ENCODE measurements at regions not wholly inside any gene's neighbourhood (a gene's known extent, or its start where the extent isn't known, plus 50 kb on each side); places are given as distances from the start of the nearest gene placed in this dataset.

DNA sequence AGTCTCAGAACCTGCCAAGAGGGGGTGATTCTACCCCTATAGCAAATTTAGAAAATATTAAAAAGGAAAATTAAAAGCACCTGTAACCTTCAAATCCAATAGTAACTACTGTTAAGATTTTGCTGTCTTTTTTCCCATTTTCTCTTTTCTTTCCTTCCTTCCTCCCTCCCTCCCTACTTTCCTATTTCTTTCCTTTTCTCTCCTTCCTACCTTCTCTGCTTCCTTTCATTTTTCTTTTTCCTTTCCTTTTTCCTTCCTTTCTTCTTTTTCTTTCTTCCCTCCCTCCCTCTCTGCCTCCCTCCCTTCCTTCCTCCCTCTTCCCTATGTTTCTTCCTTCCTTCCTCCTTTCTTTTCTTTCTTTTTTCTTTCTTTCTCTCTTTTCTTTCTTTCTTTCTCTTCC is 120.2 kb upstream of the KCTD7 start:
- H3K9me3 ChIP-seq = no peaks in the 10 kb centered on the region
- DNase-seq = no peak
- H3K36me3 ChIP-seq (ENCODE audit: low read depth) = no peaks in the 10 kb centered on the region
- intact Hi-C loops (cut with DNase I, micrococcal nuclease) = no loop called here
- no peak for ATAC-seq
- H3K4me3 ChIP-seq = no peak overlapping the region
- TF ChIP-seq, protein P1, sequence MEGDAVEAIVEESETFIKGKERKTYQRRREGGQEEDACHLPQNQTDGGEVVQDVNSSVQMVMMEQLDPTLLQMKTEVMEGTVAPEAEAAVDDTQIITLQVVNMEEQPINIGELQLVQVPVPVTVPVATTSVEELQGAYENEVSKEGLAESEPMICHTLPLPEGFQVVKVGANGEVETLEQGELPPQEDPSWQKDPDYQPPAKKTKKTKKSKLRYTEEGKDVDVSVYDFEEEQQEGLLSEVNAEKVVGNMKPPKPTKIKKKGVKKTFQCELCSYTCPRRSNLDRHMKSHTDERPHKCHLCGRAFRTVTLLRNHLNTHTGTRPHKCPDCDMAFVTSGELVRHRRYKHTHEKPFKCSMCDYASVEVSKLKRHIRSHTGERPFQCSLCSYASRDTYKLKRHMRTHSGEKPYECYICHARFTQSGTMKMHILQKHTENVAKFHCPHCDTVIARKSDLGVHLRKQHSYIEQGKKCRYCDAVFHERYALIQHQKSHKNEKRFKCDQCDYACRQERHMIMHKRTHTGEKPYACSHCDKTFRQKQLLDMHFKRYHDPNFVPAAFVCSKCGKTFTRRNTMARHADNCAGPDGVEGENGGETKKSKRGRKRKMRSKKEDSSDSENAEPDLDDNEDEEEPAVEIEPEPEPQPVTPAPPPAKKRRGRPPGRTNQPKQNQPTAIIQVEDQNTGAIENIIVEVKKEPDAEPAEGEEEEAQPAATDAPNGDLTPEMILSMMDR (IDR thresholded peaks at IDR 0.05) = no peak
- H3K4me1 ChIP-seq (ENCODE audit: low read depth) = no peaks in the 10 kb centered on the region

- no peaks in the 10 kb centered on the region for H3K9me3 ChIP-seq
- H3K36me3 ChIP-seq (ENCODE audit: low read depth) = no peaks in the 10 kb centered on the region
- DNase-seq (no peak), ATAC-seq (no peak)
- intact Hi-C loops (cut with DNase I, micrococcal nuclease) = no loop called here
- H3K4me3 ChIP-seq = no peak overlapping the region
- no peaks in the 10 kb centered on the region for H3K4me1 ChIP-seq (ENCODE audit: low read depth)
- TF ChIP-seq, protein P1 (IDR thresholded peaks at IDR 0.05) = no peak
Observed at GRCh38 chr7:66514050-66514449, 114.6 kb upstream of the KCTD7 start.

DNA sequence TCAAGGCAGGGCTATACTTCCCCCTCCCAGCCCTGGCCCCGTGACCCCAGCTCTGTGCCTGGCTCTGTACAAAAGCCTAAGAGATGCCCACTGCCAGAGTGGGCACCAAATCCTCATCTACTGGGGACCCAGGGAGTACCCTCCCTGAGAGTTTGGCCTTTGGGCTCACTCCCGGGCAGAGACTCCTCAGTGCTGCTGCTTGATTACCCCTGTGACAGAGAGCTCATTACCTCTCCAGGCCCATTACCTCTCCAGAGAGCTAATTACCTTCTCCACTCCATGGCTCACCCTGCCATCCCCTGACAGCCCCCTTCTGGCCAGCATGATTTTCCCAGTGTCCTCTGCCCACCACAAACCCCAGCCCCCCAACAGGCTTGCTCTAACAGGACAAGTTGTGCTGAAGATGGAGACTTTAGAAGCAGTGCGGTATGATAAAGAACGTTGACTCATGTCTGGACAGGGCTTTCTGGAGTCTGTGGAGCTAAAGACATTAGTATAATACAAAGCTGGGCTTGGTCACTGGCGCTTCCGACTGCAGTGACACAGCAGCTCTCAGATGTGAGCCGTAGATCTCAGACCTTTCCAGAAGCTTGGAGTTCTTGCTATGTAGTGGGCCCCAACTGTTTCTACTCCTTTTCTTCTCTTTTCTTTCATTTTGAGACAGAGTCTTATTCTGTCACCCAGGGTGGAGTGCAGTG is 111.3 kb upstream of the KCTD7 start:
- TF ChIP-seq, protein P1 (IDR thresholded peaks at IDR 0.05) = no peak
- Histone ChIP-seq H3K4me1 (ENCODE audit: low read depth) (no peaks in the 10 kb centered on the region), H3K36me3 (ENCODE audit: low read depth) (no peaks in the 10 kb centered on the region), H3K4me3 (no peak overlapping the region), H3K9me3 (no peaks in the 10 kb centered on the region)
- no peak for DNase-seq
- ATAC-seq = no peak
- intact Hi-C loops (cut with DNase I, micrococcal nuclease) = no loop called here

- H3K4me3 ChIP-seq = no peak overlapping the region
- H3K4me1 ChIP-seq (ENCODE audit: low read depth) = no peaks in the 10 kb centered on the region
- no peaks in the 10 kb centered on the region for H3K9me3 ChIP-seq
- intact Hi-C loops (cut with DNase I, micrococcal nuclease) = no loop called here
- TF ChIP-seq, protein P1 (IDR thresholded peaks at IDR 0.05) = no peak
- H3K36me3 ChIP-seq (ENCODE audit: low read depth) = no peaks in the 10 kb centered on the region
- no peak for DNase-seq
- no peak for ATAC-seq
Observed at GRCh38 chr7:66518151-66518691, 110.5 kb upstream of the KCTD7 start.

DNA sequence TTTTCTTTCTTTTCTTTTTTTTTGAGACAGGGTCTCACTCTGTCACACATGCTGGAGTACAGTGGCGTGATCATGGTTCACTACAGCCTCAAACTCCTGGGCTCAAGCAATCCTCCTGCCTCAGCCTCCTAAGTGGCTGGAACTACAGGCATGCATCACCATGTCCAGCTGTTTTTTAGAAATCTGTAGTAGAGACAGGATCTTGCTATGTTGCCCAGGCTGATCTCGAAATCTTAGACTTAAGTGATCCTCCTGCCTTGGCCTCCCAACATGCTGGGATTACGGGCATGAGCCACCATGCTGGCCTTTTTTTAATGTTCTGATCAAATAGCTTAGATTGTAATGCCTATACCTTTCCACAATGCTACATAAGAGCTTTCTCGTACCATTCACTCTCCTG is 107.0 kb upstream of the KCTD7 start:
- ATAC-seq = no peak
- DNase-seq = no peak
- H3K36me3 ChIP-seq (ENCODE audit: low read depth) = no peaks in the 10 kb centered on the region
- no peaks in the 10 kb centered on the region for H3K4me1 ChIP-seq (ENCODE audit: low read depth)
- no peaks in the 10 kb centered on the region for H3K9me3 ChIP-seq
- intact Hi-C loops (cut with DNase I, micrococcal nuclease) = no loop called here
- TF ChIP-seq, protein P1 (IDR thresholded peaks at IDR 0.05) = no peak
- H3K4me3 ChIP-seq = no peak overlapping the region
